HG03196 (cell line): ENCODE measurements at regions not wholly inside any gene's neighbourhood (a gene's known extent, or its start where the extent isn't known, plus 50 kb on each side); places are given as distances from the start of the nearest gene placed in this dataset.

Experiments used
- ATAC-seq: cut with Tn5 transposase; IDR thresholded peaks from one replicate; pipeline ENCODE4 v1.9.1; 2021; ENCODE audit not compliant: unreplicated experiment

- ATAC-seq, result no peak
These were observed 174.2 kb upstream of the C9orf72 start for GRCh38 chr9:27747450-27747849.

DNA sequence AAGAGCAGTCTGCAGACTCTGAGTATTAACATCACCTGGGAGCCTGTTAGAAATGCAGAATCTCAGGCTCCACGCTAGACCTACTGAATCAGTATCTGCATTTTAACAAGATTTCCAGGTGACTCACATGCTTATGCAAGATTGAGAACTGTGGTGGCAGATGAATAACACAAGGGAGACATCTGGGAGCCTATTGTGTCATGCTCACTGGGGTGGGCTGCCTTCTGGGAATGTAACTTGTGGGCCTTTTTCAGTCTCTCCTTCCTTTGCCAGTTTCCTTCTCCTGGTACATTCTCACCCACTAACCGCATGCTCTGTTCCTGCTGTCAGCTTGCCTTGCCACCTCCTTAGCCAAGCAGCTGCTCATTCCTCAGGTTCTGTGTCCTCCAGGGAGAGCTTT lies 176.6 kb upstream of the C9orf72 start:
- no peak for ATAC-seq

DNA sequence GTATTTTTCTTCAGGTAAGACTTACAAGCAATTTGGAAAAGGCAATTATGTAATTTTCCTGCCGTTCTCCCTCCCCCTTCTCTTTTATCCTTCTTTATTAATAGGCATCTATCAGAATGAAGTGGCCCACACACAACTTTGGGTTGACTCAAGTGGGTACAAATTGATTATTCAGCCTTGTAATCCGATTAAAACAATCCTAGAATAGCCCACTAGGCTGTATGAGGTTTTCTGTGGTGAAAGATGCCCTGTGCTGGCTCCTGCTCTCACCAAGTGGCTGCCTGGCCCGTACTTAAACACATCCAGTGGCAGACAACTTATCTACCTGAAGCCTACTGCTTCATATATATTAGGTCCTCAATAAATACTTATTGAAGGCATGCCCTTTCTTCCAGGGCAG lies 177.3 kb upstream of the C9orf72 start:
- no peak for ATAC-seq

DNA sequence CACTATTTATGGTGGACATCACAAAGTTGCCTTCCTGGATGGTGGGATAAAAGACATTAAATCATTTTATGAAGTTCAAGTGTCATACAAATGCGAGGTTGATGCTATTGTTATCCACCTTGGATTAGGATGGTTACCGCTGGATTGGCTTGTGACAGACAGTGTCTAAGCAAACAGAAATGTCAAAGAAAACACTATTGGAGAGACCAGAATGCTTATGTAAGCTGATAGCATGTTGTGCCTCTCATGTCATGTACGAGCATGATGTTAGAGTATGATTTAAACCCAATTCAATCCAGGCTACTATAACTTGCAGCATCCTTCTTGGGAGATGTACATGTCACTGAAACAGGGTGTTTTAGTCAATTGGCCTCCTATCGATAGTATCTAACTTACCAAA lies 178.8 kb upstream of the C9orf72 start:
- no peak for ATAC-seq

DNA sequence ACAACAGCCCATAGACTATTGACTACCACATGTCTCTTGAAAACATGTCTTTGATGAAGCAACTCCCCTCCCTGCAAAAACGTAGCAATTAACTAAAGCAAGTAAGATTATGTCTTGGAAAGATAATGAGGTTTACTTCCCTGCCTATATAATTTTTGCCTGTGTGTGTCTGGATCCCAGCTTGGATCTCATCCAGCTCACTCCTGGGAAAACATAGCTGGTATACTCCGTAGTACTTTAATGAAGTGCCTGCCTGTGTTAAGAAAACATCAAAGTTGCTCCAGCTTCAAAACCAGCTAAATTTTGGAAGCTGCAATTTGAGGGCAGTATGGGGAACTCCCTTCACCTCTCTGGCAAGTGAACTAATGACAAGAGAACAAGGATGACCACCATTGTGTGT lies 182.6 kb upstream of the C9orf72 start:
- ATAC-seq, result no peak

DNA sequence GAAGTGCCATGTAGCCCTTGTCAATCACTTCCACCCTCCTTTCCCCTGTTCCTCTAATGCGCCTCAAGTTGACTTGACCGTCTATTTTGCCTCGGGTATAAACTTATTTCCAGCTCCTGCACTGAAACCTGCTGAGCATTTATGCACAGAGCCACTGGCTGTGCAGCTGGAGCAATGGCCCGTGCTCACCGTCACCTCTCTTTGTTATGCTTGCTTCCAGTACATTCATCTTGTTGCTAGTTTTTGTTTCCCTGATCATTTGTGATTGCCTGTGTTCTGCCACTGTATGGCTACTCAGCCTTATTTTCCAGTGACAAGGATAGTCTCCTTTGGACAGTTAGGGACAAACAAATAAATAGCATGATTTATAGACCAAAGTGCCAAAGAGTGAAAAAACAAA lies 183.1 kb upstream of the C9orf72 start:
- ATAC-seq, result no peak

GRCh38 chr9:27763831-27764230 lies 190.6 kb upstream of the C9orf72 start:
- no peak for ATAC-seq

GRCh38 chr9:27765266-27766072 lies 192.2 kb upstream of the C9orf72 start:
- ATAC-seq, result no peak

DNA sequence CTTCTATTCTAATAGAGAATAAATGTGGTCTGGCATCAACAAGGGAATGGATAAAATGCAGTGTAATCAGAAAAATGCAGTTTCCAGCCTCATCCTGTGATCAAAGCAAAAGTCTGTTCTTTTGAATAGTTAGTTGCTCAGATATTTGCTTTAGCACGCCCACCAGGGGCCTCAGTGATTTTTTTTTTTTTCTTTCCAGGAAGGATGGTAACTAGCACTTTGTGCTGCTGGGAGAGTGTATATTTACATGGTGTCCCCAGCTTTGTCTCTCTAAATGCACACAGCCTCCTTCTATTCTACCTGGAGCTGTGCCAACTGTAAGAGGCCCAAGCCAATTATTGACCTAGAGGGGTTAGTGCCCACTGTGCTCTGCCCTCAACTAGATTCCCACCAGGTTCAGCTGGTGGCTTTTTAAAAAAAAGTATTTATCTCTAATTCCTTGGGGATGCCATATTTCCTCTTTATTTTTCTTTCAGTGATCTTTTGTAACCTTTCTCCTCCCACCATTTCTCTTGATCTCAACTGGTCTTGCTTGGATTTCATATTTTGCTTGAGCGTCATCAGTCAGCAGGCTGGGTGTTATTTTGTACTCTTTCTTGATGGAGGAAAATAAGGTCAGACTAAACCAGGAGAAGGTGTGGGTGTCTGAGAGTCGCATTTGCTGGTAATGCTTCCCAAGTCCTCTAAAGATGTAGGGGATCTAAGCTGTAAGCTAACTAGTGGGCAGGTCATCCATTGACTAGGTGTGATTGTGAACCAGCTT lies 193.0 kb upstream of the C9orf72 start:
- no peak for ATAC-seq

- ATAC-seq, result no peak
These were observed 195.5 kb upstream of the C9orf72 start for GRCh38 chr9:27768781-27769180.

- ATAC-seq, result no peak
These were observed 197.3 kb upstream of the C9orf72 start for GRCh38 chr9:27770541-27770940.

- no peak for ATAC-seq
These were observed 198.7 kb upstream of the C9orf72 start for GRCh38 chr9:27771803-27772545.

GRCh38 chr9:27784847-27785713 lies 211.8 kb upstream of the C9orf72 start:
- ATAC-seq, result peak; percentile 41

GRCh38 chr9:27785714-27786100 lies 212.4 kb upstream of the C9orf72 start:
- ATAC-seq, result peak; percentile 89

- ATAC-seq, result no peak
These were observed 214.6 kb upstream of the C9orf72 start for GRCh38 chr9:27787891-27788290.

GRCh38 chr9:27791311-27791710 lies 218.0 kb upstream of the C9orf72 start:
- no peak for ATAC-seq

- peak; percentile 57 for ATAC-seq
These were observed 219.8 kb upstream of the C9orf72 start for GRCh38 chr9:27792971-27793689.

DNA sequence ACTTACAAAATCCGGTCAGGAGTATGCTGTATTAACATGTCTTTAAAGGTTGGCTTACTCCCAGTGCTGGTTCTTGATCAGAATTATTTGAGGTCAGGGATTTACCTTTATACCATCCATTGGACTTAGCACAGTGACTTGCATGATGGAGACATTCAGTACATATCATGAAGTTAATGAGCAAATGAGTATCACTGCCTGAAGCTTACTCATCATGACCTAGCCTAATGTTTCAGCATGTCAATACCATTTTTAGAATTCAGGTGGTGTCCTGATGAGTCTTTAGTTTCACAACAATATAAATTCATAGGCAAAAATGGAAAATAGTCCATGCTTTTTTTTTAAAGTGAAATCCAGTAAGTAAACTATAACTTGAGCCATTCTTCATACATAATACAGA lies 226.0 kb upstream of the C9orf72 start:
- ATAC-seq, result no peak

GRCh38 chr9:27800159-27800558 lies 226.9 kb upstream of the C9orf72 start:
- no peak for ATAC-seq

GRCh38 chr9:27800692-27801370 lies 227.6 kb upstream of the C9orf72 start:
- no peak for ATAC-seq
